ENCODE measurements at regions not wholly inside any gene's neighbourhood (a gene's known extent, or its start where the extent isn't known, plus 50 kb on each side); places are given as distances from the start of the nearest gene placed in this dataset.

DNA sequence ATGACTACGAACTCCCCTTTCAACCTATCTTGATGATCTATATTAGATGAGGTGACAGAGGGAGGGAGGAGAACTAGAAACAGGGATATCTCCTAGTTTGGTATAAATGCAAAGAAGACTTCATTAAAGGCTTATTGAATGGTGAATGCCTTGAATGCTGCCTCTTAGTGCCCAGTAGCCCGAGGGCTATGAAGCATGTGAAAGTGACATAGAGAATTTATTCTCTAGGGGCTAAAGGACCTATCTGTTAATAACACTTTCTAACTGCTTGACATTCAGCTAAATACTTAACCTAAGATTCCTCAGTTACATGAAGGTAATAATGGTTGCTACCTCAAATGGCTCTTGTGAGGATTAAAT lies 764.1 kb downstream of the LTN1 start:
- TF ChIP-seq EZH2phosphoT487 (conservative IDR thresholded peaks at IDR 0.05; ENCODE audit: low read length) = no peak
- TF ChIP-seq, protein P1, sequence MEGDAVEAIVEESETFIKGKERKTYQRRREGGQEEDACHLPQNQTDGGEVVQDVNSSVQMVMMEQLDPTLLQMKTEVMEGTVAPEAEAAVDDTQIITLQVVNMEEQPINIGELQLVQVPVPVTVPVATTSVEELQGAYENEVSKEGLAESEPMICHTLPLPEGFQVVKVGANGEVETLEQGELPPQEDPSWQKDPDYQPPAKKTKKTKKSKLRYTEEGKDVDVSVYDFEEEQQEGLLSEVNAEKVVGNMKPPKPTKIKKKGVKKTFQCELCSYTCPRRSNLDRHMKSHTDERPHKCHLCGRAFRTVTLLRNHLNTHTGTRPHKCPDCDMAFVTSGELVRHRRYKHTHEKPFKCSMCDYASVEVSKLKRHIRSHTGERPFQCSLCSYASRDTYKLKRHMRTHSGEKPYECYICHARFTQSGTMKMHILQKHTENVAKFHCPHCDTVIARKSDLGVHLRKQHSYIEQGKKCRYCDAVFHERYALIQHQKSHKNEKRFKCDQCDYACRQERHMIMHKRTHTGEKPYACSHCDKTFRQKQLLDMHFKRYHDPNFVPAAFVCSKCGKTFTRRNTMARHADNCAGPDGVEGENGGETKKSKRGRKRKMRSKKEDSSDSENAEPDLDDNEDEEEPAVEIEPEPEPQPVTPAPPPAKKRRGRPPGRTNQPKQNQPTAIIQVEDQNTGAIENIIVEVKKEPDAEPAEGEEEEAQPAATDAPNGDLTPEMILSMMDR (IDR thresholded peaks at IDR 0.05; ENCODE audit: insufficient read depth, low read length, poor library complexity, severe bottlenecking) = no peak
- H3K36me3 ChIP-seq (ENCODE audit: low read length) = no peaks in the 10 kb centered on the region
- H3K9me2 ChIP-seq (replicated peaks; ENCODE audit: insufficient read depth, low read length) = no peaks in the 10 kb centered on the region
- H4K20me1 ChIP-seq (ENCODE audit: low read depth, low read length) = no peaks in the 10 kb centered on the region
- H3K27ac ChIP-seq (ENCODE audit: low read depth, low read length) = no peak overlapping the region
- no peak overlapping the region for H2AFZ ChIP-seq (ENCODE audit: low read depth, low read length, severe bottlenecking)
- no peak overlapping the region for H3K4me2 ChIP-seq (ENCODE audit: low read depth, low read length, poor library complexity, severe bottlenecking)
- no peaks in the 10 kb centered on the region for H3K27me3 ChIP-seq (ENCODE audit: low read length)
- H3K9ac ChIP-seq (ENCODE audit: low read length) = no peak overlapping the region
- H3K79me2 ChIP-seq (ENCODE audit: insufficient read depth, low read length) = no peaks in the 10 kb centered on the region
- H3F3A ChIP-seq (ENCODE audit: insufficient read depth) = no peaks in the 10 kb centered on the region
- no peak overlapping the region for H3K4me3 ChIP-seq (ENCODE audit: insufficient read depth, low read length, poor library complexity, severe bottlenecking)
- H3K9me3 ChIP-seq (ENCODE audit: insufficient read depth, low read length) = no peaks in the 10 kb centered on the region

DNA sequence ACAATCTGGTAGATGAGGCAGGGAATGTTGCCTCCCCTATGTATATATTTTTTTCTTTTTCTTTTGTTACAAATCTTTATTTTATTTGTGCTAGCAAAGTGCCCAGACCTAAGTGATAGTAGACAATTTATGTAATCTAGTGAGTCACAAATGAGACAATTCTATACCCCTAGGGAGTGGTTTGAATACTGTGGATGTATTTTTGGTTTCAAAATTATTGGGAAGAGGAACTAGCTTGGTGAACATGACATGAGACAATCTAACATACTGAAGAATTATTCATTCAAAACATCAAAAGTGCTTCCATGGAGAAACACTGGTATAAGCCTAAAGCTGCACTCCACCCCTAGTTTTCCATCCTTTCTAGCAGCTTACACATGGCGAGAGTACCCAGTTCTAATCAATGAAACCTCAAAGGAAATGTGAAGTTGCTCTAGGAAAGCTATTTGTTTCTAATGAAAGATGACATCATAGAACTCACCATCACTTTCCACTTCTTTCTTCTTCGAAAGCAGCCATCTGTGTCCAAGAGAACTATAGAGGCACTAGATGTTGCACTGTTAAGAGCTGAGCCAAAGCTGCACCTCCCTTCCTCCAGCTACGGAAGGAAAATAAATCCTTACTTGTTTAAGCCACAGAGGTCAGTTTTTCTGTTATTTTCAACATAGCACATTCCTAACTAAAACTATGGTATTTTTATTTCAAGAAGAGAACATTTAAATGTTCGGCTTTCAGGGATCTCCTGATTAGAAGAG lies 764.6 kb downstream of the LTN1 start:
- H3K4me3 ChIP-seq (ENCODE audit: insufficient read depth, low read length, poor library complexity, severe bottlenecking) = no peak overlapping the region
- no peaks in the 10 kb centered on the region for H3K9me2 ChIP-seq (replicated peaks; ENCODE audit: insufficient read depth, low read length)
- no peak overlapping the region for H2AFZ ChIP-seq (ENCODE audit: low read depth, low read length, severe bottlenecking)
- H3K79me2 ChIP-seq (ENCODE audit: insufficient read depth, low read length) = no peaks in the 10 kb centered on the region
- no peaks in the 10 kb centered on the region for H3F3A ChIP-seq (ENCODE audit: insufficient read depth)
- H3K9me3 ChIP-seq (ENCODE audit: insufficient read depth, low read length) = no peaks in the 10 kb centered on the region
- no peak overlapping the region for H3K4me2 ChIP-seq (ENCODE audit: low read depth, low read length, poor library complexity, severe bottlenecking)
- H3K27ac ChIP-seq (ENCODE audit: low read depth, low read length) = no peak overlapping the region
- TF ChIP-seq, protein P1 (IDR thresholded peaks at IDR 0.05; ENCODE audit: insufficient read depth, low read length, poor library complexity, severe bottlenecking) = no peak
- no peak for TF ChIP-seq EZH2phosphoT487 (conservative IDR thresholded peaks at IDR 0.05; ENCODE audit: low read length)
- no peak overlapping the region for H3K9ac ChIP-seq (ENCODE audit: low read length)
- no peaks in the 10 kb centered on the region for H3K27me3 ChIP-seq (ENCODE audit: low read length)
- H4K20me1 ChIP-seq (ENCODE audit: low read depth, low read length) = no peaks in the 10 kb centered on the region
- no peaks in the 10 kb centered on the region for H3K36me3 ChIP-seq (ENCODE audit: low read length)

DNA sequence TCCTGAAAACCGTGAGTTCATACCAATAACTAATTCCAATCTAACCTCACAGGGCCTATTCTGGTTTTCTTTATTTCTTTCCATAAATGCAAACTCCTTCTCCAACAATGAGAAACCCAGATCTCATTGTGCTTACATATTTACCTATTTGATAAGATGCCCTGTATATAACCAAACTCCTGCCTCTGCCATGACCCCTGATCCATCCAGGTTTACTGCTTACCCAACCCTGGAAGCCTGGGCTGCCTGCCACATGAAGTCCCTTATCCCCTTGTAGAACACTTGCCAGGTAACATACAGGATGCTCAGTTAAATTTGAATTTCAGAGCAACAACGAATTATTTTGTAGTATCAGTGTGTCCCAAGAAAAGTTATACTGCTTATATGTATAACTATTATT lies 766.1 kb downstream of the LTN1 start:
- Histone ChIP-seq H3K27me3 (ENCODE audit: low read length) (no peaks in the 10 kb centered on the region), H4K20me1 (ENCODE audit: low read depth, low read length) (no peaks in the 10 kb centered on the region), H3K9me3 (ENCODE audit: insufficient read depth, low read length) (no peaks in the 10 kb centered on the region), H2AFZ (ENCODE audit: low read depth, low read length, severe bottlenecking) (no peak overlapping the region), H3K36me3 (ENCODE audit: low read length) (no peaks in the 10 kb centered on the region), H3K4me3 (ENCODE audit: insufficient read depth, low read length, poor library complexity, severe bottlenecking) (no peak overlapping the region), H3K27ac (ENCODE audit: low read depth, low read length) (no peak overlapping the region), H3K9ac (ENCODE audit: low read length) (no peak overlapping the region), H3F3A (ENCODE audit: insufficient read depth) (no peaks in the 10 kb centered on the region), H3K79me2 (ENCODE audit: insufficient read depth, low read length) (no peaks in the 10 kb centered on the region), H3K4me2 (ENCODE audit: low read depth, low read length, poor library complexity, severe bottlenecking) (no peak overlapping the region), H3K9me2 (replicated peaks; ENCODE audit: insufficient read depth, low read length) (no peaks in the 10 kb centered on the region)
- TF ChIP-seq, protein P1 (IDR thresholded peaks at IDR 0.05; ENCODE audit: insufficient read depth, low read length, poor library complexity, severe bottlenecking) = no peak
- TF ChIP-seq EZH2phosphoT487 (conservative IDR thresholded peaks at IDR 0.05; ENCODE audit: low read length) = no peak
